H9 (cell line): ENCODE measurements at regions not wholly inside any gene's neighbourhood (a gene's known extent, or its start where the extent isn't known, plus 50 kb on each side); places are given as distances from the start of the nearest gene placed in this dataset.

Experiments used
- DNase-seq: peaks from one replicate; pipeline ENCODE4 v3.0.0-alpha.2; 2017
- H2AFZ ChIP-seq: one replicate; pipeline ENCODE4 v1.6.1; 2013; ENCODE audit warnings: mild to moderate bottlenecking, low read length, control low read depth, moderate library complexity
- H2AK5ac ChIP-seq: 2 replicates; pipeline ENCODE4 v1.6.1; 2013; ENCODE audit warnings: low read length, control low read depth, mixed read lengths; ENCODE audit not compliant: insufficient read length
- H2BK120ac ChIP-seq: one replicate; pipeline ENCODE4 v1.6.1; 2013; ENCODE audit warnings: low read depth, mild to moderate bottlenecking, low read length, control low read depth, inconsistent platforms; ENCODE audit not compliant: poor library complexity, severe bottlenecking
- H2BK12ac ChIP-seq: 2 replicates; pipeline ENCODE4 v1.6.1; 2013; ENCODE audit warnings: low read length, control low read depth, mixed read lengths, low read depth; ENCODE audit not compliant: insufficient read length
- H2BK15ac ChIP-seq: 2 replicates; pipeline ENCODE4 v1.6.1; 2013; ENCODE audit warnings: low read depth, low read length, control low read depth
- H2BK20ac ChIP-seq: one replicate; pipeline ENCODE4 v1.6.1; 2013; ENCODE audit warnings: low read depth, mild to moderate bottlenecking, low read length, control low read depth, inconsistent platforms; ENCODE audit not compliant: poor library complexity, severe bottlenecking
- H2BK5ac ChIP-seq: 2 replicates; pipeline ENCODE4 v1.6.1; 2013; ENCODE audit warnings: low read length, control low read depth, mixed read lengths; ENCODE audit not compliant: insufficient read length
- H3K14ac ChIP-seq: 2 replicates; pipeline ENCODE4 v1.6.1; 2013; ENCODE audit warnings: low read length, control low read depth; ENCODE audit not compliant: insufficient read depth
- H3K18ac ChIP-seq: 2 replicates; pipeline ENCODE4 v1.6.1; 2013; ENCODE audit warnings: low read depth, mild to moderate bottlenecking, mixed read lengths, low read length, control low read depth; ENCODE audit not compliant: insufficient read length
- H3K23ac ChIP-seq: 2 replicates; pipeline ENCODE4 v1.6.1; 2013; ENCODE audit warnings: low read length, control low read depth, mixed read lengths, low read depth; ENCODE audit not compliant: insufficient read length
- H3K23me2 ChIP-seq: 2 replicates; pipeline ENCODE4 v1.6.1; 2013; ENCODE audit warnings: low read depth, mild to moderate bottlenecking, mixed read lengths, low read length, control low read depth; ENCODE audit not compliant: insufficient read length, poor library complexity, severe bottlenecking
- H3K27ac ChIP-seq: 2 replicates; pipeline ENCODE4 v1.5.1; 2013; ENCODE audit warnings: low read length, control low read depth, mixed read lengths, low read depth; ENCODE audit not compliant: insufficient read length
- H3K27me3 ChIP-seq: 2 replicates; pipeline ENCODE4 v1.6.1; 2013; ENCODE audit warnings: low read length, control low read depth, inconsistent platforms; ENCODE audit not compliant: insufficient read depth
- H3K4ac ChIP-seq: 2 replicates; pipeline ENCODE4 v1.6.1; 2013; ENCODE audit warnings: low read depth, mild to moderate bottlenecking, control low read depth, inconsistent platforms, low read length, moderate library complexity
- H3K4me1 ChIP-seq: 2 replicates; pipeline ENCODE4 v1.6.1; 2013; ENCODE audit warnings: low read length, control low read depth, inconsistent platforms; ENCODE audit not compliant: insufficient read depth
- H3K4me2 ChIP-seq: 2 replicates; pipeline ENCODE4 v1.6.1; 2013; ENCODE audit warnings: low read length, control low read depth, mixed read lengths; ENCODE audit not compliant: insufficient read length, insufficient read depth
- H3K56ac ChIP-seq: 2 replicates; pipeline ENCODE4 v1.6.1; 2013; ENCODE audit warnings: low read depth, mild to moderate bottlenecking, mixed read lengths, low read length, control low read depth; ENCODE audit not compliant: insufficient read length
- H3K79me1 ChIP-seq: 2 replicates; pipeline ENCODE4 v1.6.1; 2013; ENCODE audit warnings: low read depth, mild to moderate bottlenecking, moderate library complexity, low read length, control low read depth, inconsistent platforms; ENCODE audit not compliant: insufficient read depth, poor library complexity, severe bottlenecking
- H3K79me2 ChIP-seq: 2 replicates; pipeline ENCODE4 v1.6.1; 2013; ENCODE audit warnings: low read length, control low read depth, inconsistent platforms; ENCODE audit not compliant: insufficient read depth
- H3K9ac ChIP-seq: 2 replicates; pipeline ENCODE4 v1.6.1; 2013; ENCODE audit warnings: low read length, control low read depth, mixed read lengths; ENCODE audit not compliant: insufficient read length; ENCODE audit errors: extremely low read depth
- H3K9me3 ChIP-seq: one replicate; pipeline ENCODE4 v1.6.1; 2013; ENCODE audit warnings: low read depth, low read length, inconsistent platforms; ENCODE audit not compliant: control insufficient read depth
- H3T11ph ChIP-seq: one replicate; pipeline ENCODE4 v1.6.1; 2013; ENCODE audit warnings: mild to moderate bottlenecking, low read length, control low read depth, inconsistent platforms
- H4K20me1 ChIP-seq: one replicate; pipeline ENCODE4 v1.6.1; 2013; ENCODE audit not compliant: control insufficient read depth, insufficient read length, insufficient read depth
- H4K5ac ChIP-seq: 2 replicates; pipeline ENCODE4 v1.6.1; 2013; ENCODE audit warnings: low read depth, mild to moderate bottlenecking, mixed read lengths, low read length, control low read depth; ENCODE audit not compliant: insufficient read length
- H4K8ac ChIP-seq: replicated peaks from 2 replicates; pipeline ENCODE4 v1.6.1; 2013; ENCODE audit warnings: low read length, control low read depth, mixed read lengths, low read depth; ENCODE audit not compliant: insufficient read length
- H4K91ac ChIP-seq: 2 replicates; pipeline ENCODE4 v1.6.1; 2013; ENCODE audit warnings: low read depth, mild to moderate bottlenecking, moderate library complexity, mixed read lengths, low read length, control low read depth; ENCODE audit not compliant: insufficient read length
- H3K27ac Mint-ChIP-seq, 3 experiments: 2 replicates in 2 of 3; 3 replicates in 1 of 3; pipeline ENCODE4 v1.8.0; 2020 to 2021; ENCODE audit warnings: mixed read lengths in 3 of 3, mild to moderate bottlenecking in 1 of 3, moderate library complexity in 1 of 3
- H3K27me3 Mint-ChIP-seq: 2 replicates; pipeline ENCODE4 v1.8.0; 2021; ENCODE audit warnings: low read depth, mild to moderate bottlenecking, moderate library complexity, mixed read lengths
- H3K36me3 Mint-ChIP-seq, 3 experiments: 2 replicates in 2 of 3; 3 replicates in 1 of 3; pipeline ENCODE4 v1.8.0; 2020 to 2021; ENCODE audit warnings: low read depth in 3 of 3, mixed read lengths in 3 of 3; ENCODE audit not compliant: insufficient read depth in 1 of 3
- H3K4me1 Mint-ChIP-seq, 2 experiments: 2 replicates each; pipeline ENCODE4 v1.8.0; 2020; ENCODE audit warnings: mixed read lengths in 2 of 2
- H3K4me3 Mint-ChIP-seq, 2 experiments: 2 replicates in 1 of 2; 3 replicates in 1 of 2; pipeline ENCODE4 v1.8.0; 2020 to 2021; ENCODE audit warnings: mild to moderate bottlenecking in 2 of 2, mixed read lengths in 2 of 2, moderate library complexity in 1 of 2
- H3K9me3 Mint-ChIP-seq, 2 experiments: 2 replicates in 1 of 2; 3 replicates in 1 of 2; pipeline ENCODE4 v1.8.0; 2020; ENCODE audit warnings: mild to moderate bottlenecking in 2 of 2, mixed read lengths in 2 of 2, moderate library complexity in 1 of 2
- CTCF ChIP-seq: fragments of 200-600 bp; sonication (generic); conservative IDR thresholded peaks from 3 replicates; pipeline ENCODE4 v1.8.0; 2021; ENCODE audit warnings: antibody characterized with exemption, mild to moderate bottlenecking
- WGBS: extraction: QIAGEN DNeasy Blood & Tissue Kit; methylation state at CpG from one replicate; pipeline ENCODE4 v1.1.7; 2013; ENCODE audit warnings: missing lambda C conversion rate, low lambda C conversion rate, mixed read lengths; ENCODE audit not compliant: insufficient read length; ENCODE audit errors: extremely low coverage; 5-methylcytosine and 5-hydroxymethylcytosine counted together

DNA sequence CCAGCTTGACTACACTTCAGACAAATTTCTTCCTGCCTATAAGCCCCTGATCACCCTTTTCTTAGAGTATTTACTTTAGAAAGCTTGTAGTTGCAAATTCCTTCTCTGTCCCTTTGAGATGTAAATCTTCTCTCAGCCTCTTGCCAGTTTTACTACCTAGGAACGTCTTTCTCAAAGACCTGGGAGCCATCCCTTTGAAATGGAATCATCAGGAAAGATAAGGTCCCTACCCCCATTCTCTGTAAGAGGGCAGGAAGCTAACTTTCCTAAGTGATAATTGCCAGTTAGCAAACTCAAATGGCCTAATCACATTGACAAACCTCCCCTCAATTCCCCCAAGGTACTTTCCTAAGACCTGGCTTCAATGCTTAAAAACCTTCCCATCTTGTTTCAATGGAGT, 304.5 kb downstream of the MDFIC start:
- no peak overlapping the region for H3K4ac ChIP-seq
- no peak overlapping the region for H4K8ac ChIP-seq
- no peak overlapping the region for H2BK5ac ChIP-seq
- no peak overlapping the region for H2BK120ac ChIP-seq
- H2BK20ac ChIP-seq, result no peak overlapping the region
- Mint-ChIP-seq H3K4me3 (no peak overlapping the region), H3K9me3 (peaks cover 0 to 6% of the 10 kb centered on the region in 2 experiments; a peak in 1 of 5 replicates), H3K27me3 (peaks cover 98% of the 10 kb centered on the region), H3K4me1 (peaks cover 19 to 21% of the 10 kb centered on the region in 2 experiments), H3K27ac (no peak overlapping the region), H3K36me3 (no peaks in the 10 kb centered on the region)
- no peak overlapping the region for H4K5ac ChIP-seq
- no peaks in the 10 kb centered on the region for H3K79me2 ChIP-seq
- H2AK5ac ChIP-seq, result no peak overlapping the region
- peak; percentile 70 for DNase-seq
- peaks cover 4% of the 10 kb centered on the region; the same call in 1 of the 2 replicates for H3K4me1 ChIP-seq
- no peak for TF ChIP-seq CTCF
- peaks cover 62% of the 10 kb centered on the region for H3K27me3 ChIP-seq
- no peak overlapping the region for H2BK15ac ChIP-seq
- H4K20me1 ChIP-seq, result no peaks in the 10 kb centered on the region
- no peak overlapping the region for H2AFZ ChIP-seq
- H3K23me2 ChIP-seq, result no peaks in the 10 kb centered on the region
- no peak overlapping the region for H3T11ph ChIP-seq
- H3K18ac ChIP-seq, result no peak overlapping the region
- no peak overlapping the region for H2BK12ac ChIP-seq
- H3K14ac ChIP-seq, result no peak overlapping the region
- H3K27ac ChIP-seq, result no peak overlapping the region
- no peaks in the 10 kb centered on the region for H3K79me1 ChIP-seq
- no peak overlapping the region for H3K56ac ChIP-seq
- no peak overlapping the region for H3K4me2 ChIP-seq
- H4K91ac ChIP-seq, result no peak overlapping the region
- no peak overlapping the region for H3K23ac ChIP-seq
- no peak overlapping the region for H3K9ac ChIP-seq
- H3K9me3 ChIP-seq, result no peaks in the 10 kb centered on the region
- no CpG with 5 or more reads among the region's 1 CpG for WGBS
